GM19467 (cell line): ENCODE measurements at regions not wholly inside any gene's neighbourhood (a gene's known extent, or its start where the extent isn't known, plus 50 kb on each side); places are given as distances from the start of the nearest gene placed in this dataset.
"Not testable (repeated sequence)": the region's sequence is repeated elsewhere in the genome, so short reads cannot be mapped to it uniquely, and the experiment has no call there.

ENCODE experiments used
- ATAC-seq: cut with Tn5 transposase; IDR thresholded peaks from one replicate; pipeline ENCODE4 v1.9.1; 2021; ENCODE audit warnings: mild to moderate bottlenecking, moderate library complexity; ENCODE audit not compliant: unreplicated experiment

GRCh38 chr5:91244380-91245073, 138.6 kb downstream of the ARRDC3 start:
- ATAC-seq = no peak

GRCh38 chr5:91243852-91244251, 139.3 kb downstream of the ARRDC3 start:
- ATAC-seq = no peak

- no peak for ATAC-seq
Measured at GRCh38 chr5:91243286-91243685, 139.8 kb downstream of the ARRDC3 start.

- ATAC-seq = not testable (repeated sequence)
Measured at GRCh38 chr5:91241460-91241859, 141.7 kb downstream of the ARRDC3 start.

GRCh38 chr5:91240175-91240574, 142.9 kb downstream of the ARRDC3 start:
- no peak for ATAC-seq

GRCh38 chr5:91235271-91235694, 147.8 kb downstream of the ARRDC3 start:
- ATAC-seq = no peak

GRCh38 chr5:91232523-91232922, 150.6 kb downstream of the ARRDC3 start:
- no peak for ATAC-seq

GRCh38 chr5:91229031-91229727, 153.9 kb downstream of the ARRDC3 start:
- ATAC-seq = no peak

GRCh38 chr5:91228188-91228587, 154.9 kb downstream of the ARRDC3 start:
- no peak for ATAC-seq

GRCh38 chr5:91225848-91226686, 157.1 kb downstream of the ARRDC3 start:
- peak; percentile 66 for ATAC-seq

GRCh38 chr5:91224969-91225368, 158.1 kb downstream of the ARRDC3 start:
- ATAC-seq = no peak

- no peak for ATAC-seq
Measured at GRCh38 chr5:91224456-91224855, 158.7 kb downstream of the ARRDC3 start.

GRCh38 chr5:91223886-91224285, 159.2 kb downstream of the ARRDC3 start:
- ATAC-seq = no peak

GRCh38 chr5:91222482-91222881, 160.6 kb downstream of the ARRDC3 start:
- no peak for ATAC-seq

GRCh38 chr5:91221917-91222316, 161.2 kb downstream of the ARRDC3 start:
- ATAC-seq = no peak

- no peak for ATAC-seq
Measured at GRCh38 chr5:91219803-91220371, 163.2 kb downstream of the ARRDC3 start.

GRCh38 chr5:91219091-91219802, 163.9 kb downstream of the ARRDC3 start:
- ATAC-seq = no peak

GRCh38 chr5:91217859-91218258, 165.3 kb downstream of the ARRDC3 start:
- ATAC-seq = no peak

GRCh38 chr5:91214571-91214970, 168.5 kb downstream of the ARRDC3 start:
- ATAC-seq = no peak
